ENCODE measurements at regions not wholly inside any gene's neighbourhood (a gene's known extent, or its start where the extent isn't known, plus 50 kb on each side); places are given as distances from the start of the nearest gene placed in this dataset.
"Not testable (repeated sequence)": the region's sequence is repeated elsewhere in the genome, so short reads cannot be mapped to it uniquely, and the experiment has no call there.

DNA sequence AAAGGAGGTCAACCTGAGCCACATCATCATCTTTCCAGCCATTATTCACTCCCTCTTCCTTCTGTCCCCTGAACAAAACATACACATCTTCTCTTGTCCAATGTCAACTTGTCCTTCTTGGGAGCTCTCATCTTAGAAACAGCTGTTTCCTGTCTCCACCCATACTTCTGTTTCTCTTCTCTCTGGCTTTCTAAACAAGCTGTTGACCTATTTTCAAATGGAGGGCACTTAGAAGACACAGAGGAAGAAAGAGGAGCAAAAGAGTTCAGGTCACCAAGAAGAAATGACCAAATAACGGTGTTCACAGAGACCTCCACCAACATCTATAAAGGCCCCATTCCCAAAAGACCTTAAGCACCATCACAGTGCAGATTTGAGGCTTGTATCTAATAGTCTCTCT is 355.9 kb upstream of the HNRNPA3 start:
- no peaks in the 10 kb centered on the region for H3K9me3 ChIP-seq (ENCODE audit: severe bottlenecking)
- no peak for TF ChIP-seq CTCF (IDR thresholded peaks at IDR 0.05; ENCODE audit: low read depth, low read length)
- DNase-seq = no peak
- H3K27me3 ChIP-seq (ENCODE audit: insufficient read depth, low read depth, severe bottlenecking) = no peaks in the 10 kb centered on the region
- H3K4me3 ChIP-seq (ENCODE audit: low read depth, low read length) = no peak overlapping the region
- H3K36me3 ChIP-seq = no peaks in the 10 kb centered on the region
- H3K27ac ChIP-seq = no peak overlapping the region

- no peak for TF ChIP-seq CTCF (IDR thresholded peaks at IDR 0.05; ENCODE audit: low read depth, low read length)
- Histone ChIP-seq H3K9me3 (ENCODE audit: severe bottlenecking) (no peaks in the 10 kb centered on the region), H3K27me3 (ENCODE audit: insufficient read depth, low read depth, severe bottlenecking) (no peaks in the 10 kb centered on the region), H3K27ac (no peak overlapping the region), H3K36me3 (no peaks in the 10 kb centered on the region), H3K4me3 (ENCODE audit: low read depth, low read length) (no peak overlapping the region)
- no peak for DNase-seq
These were observed 347.3 kb upstream of the HNRNPA3 start for GRCh38 chr2:176865336-176865735.

DNA sequence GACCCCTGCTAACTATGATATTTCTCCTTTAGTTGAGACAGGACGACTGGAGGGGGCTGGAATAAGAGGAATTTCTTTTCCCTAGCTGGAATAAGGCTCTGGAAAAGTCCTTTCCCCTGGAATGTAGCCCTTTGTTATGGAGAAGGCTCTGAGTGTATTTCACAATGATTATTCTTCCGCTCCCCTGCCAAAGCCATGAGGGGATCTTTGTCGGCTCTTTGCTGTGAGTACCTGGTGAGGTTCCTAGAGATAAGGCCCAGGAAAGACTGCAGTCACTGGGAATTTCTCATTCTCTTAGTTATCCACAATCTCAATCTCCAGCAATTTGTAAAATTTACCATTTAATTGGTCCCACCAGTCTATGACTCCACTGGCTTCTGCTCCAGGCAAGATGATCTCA is 340.2 kb upstream of the HNRNPA3 start:
- Histone ChIP-seq H3K27ac (no peak overlapping the region), H3K4me3 (ENCODE audit: low read depth, low read length) (no peak overlapping the region), H3K27me3 (ENCODE audit: insufficient read depth, low read depth, severe bottlenecking) (peaks cover 2% of the 10 kb centered on the region), H3K36me3 (no peaks in the 10 kb centered on the region), H3K9me3 (ENCODE audit: severe bottlenecking) (no peaks in the 10 kb centered on the region)
- TF ChIP-seq CTCF (IDR thresholded peaks at IDR 0.05; ENCODE audit: low read depth, low read length) = no peak
- no peak for DNase-seq

- H3K9me3 ChIP-seq (ENCODE audit: severe bottlenecking) = no peaks in the 10 kb centered on the region
- H3K27me3 ChIP-seq (ENCODE audit: insufficient read depth, low read depth, severe bottlenecking) = peaks cover 2% of the 10 kb centered on the region
- TF ChIP-seq CTCF (IDR thresholded peaks at IDR 0.05; ENCODE audit: low read depth, low read length) = peak; percentile 28; the same call in 1 of the 2 replicates
- H3K36me3 ChIP-seq = no peaks in the 10 kb centered on the region
- no peak overlapping the region for H3K4me3 ChIP-seq (ENCODE audit: low read depth, low read length)
- DNase-seq = no peak
- H3K27ac ChIP-seq = no peak overlapping the region
These were observed 339.2 kb upstream of the HNRNPA3 start for GRCh38 chr2:176873403-176873802.

DNA sequence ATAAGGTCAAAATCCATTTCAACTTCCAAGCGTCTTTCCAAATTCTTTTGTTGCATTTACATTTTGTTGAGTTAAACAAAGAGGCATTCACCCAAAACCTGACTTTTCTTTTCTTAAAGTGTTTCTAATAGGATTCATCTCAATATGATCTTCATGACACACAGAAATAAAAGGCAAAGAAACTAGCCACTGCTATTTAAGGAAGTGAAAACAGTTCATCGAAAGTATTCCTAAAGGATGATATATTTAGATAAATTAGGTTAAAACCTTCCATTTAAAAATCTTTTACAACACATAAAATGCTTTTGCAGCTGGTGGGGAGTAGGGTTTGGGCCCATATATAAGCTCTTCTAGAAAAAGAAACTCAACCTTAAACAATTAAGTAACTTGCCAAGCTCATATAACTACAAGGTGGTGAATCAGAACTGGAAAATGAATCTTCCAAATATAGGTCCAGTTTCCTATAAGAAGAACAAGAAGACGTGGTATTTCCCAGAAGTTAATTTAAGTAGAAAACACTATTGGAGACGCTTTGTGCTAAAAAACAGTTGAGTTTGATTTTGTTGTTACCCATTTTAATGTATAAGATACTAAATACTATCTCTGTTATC is 336.0 kb upstream of the HNRNPA3 start:
- DNase-seq = no peak
- no peak overlapping the region for H3K4me3 ChIP-seq (ENCODE audit: low read depth, low read length)
- H3K27ac ChIP-seq = no peak overlapping the region
- peaks cover 2% of the 10 kb centered on the region for H3K27me3 ChIP-seq (ENCODE audit: insufficient read depth, low read depth, severe bottlenecking)
- H3K9me3 ChIP-seq (ENCODE audit: severe bottlenecking) = no peaks in the 10 kb centered on the region
- no peak for TF ChIP-seq CTCF (IDR thresholded peaks at IDR 0.05; ENCODE audit: low read depth, low read length)
- no peaks in the 10 kb centered on the region for H3K36me3 ChIP-seq

GRCh38 chr2:176879426-176879995 is 333.1 kb upstream of the HNRNPA3 start:
- Histone ChIP-seq H3K27me3 (ENCODE audit: insufficient read depth, low read depth, severe bottlenecking) (peaks cover 2% of the 10 kb centered on the region), H3K27ac (no peak overlapping the region), H3K36me3 (no peaks in the 10 kb centered on the region), H3K9me3 (ENCODE audit: severe bottlenecking) (no peaks in the 10 kb centered on the region), H3K4me3 (ENCODE audit: low read depth, low read length) (no peak overlapping the region)
- TF ChIP-seq CTCF (IDR thresholded peaks at IDR 0.05; ENCODE audit: low read depth, low read length) = no peak
- DNase-seq = no peak

- DNase-seq; H3K4me3 ChIP-seq (ENCODE audit: low read depth, low read length); H3K27ac ChIP-seq; H3K27me3 ChIP-seq (ENCODE audit: insufficient read depth, low read depth, severe bottlenecking); H3K36me3 ChIP-seq; H3K9me3 ChIP-seq (ENCODE audit: severe bottlenecking): not testable (repeated sequence)
These were observed 330.5 kb upstream of the HNRNPA3 start for GRCh38 chr2:176882045-176882444.

Measured in WERI-Rb-1 (cell line).